GM12873 (cell line): ENCODE measurements at regions not wholly inside any gene's neighbourhood (a gene's known extent, or its start where the extent isn't known, plus 50 kb on each side); places are given as distances from the start of the nearest gene placed in this dataset.

Experiments
- CTCF ChIP-seq: IDR thresholded peaks from 2 replicates; pipeline ENCODE4 v1.5.1; 2012; ENCODE audit warnings: low read depth, mild to moderate bottlenecking, moderate library complexity, low read length, control low read depth; ENCODE audit not compliant: insufficient read depth; ENCODE audit errors: missing control alignments

GRCh38 chr13:79081942-79082341 lies 324.1 kb downstream of the RBM26 start:
- TF ChIP-seq CTCF, result no peak

- no peak for TF ChIP-seq CTCF
These were observed 326.7 kb downstream of the RBM26 start for GRCh38 chr13:79079351-79079839.

GRCh38 chr13:79075703-79076102 lies 330.4 kb downstream of the RBM26 start:
- no peak for TF ChIP-seq CTCF

- no peak for TF ChIP-seq CTCF
These were observed 335.6 kb downstream of the RBM26 start for GRCh38 chr13:79070343-79070974.

GRCh38 chr13:79062291-79062690 lies 343.8 kb downstream of the RBM26 start:
- no peak for TF ChIP-seq CTCF

GRCh38 chr13:79060216-79060615 lies 345.8 kb downstream of the RBM26 start:
- TF ChIP-seq CTCF, result no peak

GRCh38 chr13:79056706-79057105 lies 349.3 kb downstream of the RBM26 start:
- TF ChIP-seq CTCF, result no peak
